ENCODE measurements at regions not wholly inside any gene's neighbourhood (a gene's known extent, or its start where the extent isn't known, plus 50 kb on each side); places are given as distances from the start of the nearest gene placed in this dataset.

- H3K79me2 ChIP-seq (ENCODE audit: insufficient read depth, low read length): no peaks in the 10 kb centered on the region
- TF ChIP-seq CTCF (conservative IDR thresholded peaks at IDR 0.05): no peak
- no CpG with 5 or more reads among the region's 3 CpGs for WGBS (ENCODE audit: extremely low coverage, insufficient read length, low lambda C conversion rate)
These were observed 57.8 kb downstream of the FOXA2 start for GRCh38 chr20:22526512-22527012.

More at GRCh38 chr20:22526512-22527012, 57.8 kb downstream of the FOXA2 start:
- Histone ChIP-seq H3K79me1 (ENCODE audit: insufficient read depth, low read depth, low read length, poor library complexity, severe bottlenecking) (no peaks in the 10 kb centered on the region), H3K9me3 (ENCODE audit: control insufficient read depth, low read depth, low read length) (no peaks in the 10 kb centered on the region), H4K8ac (replicated peaks; ENCODE audit: insufficient read length, low read depth, low read length) (no peak overlapping the region), H3K14ac (ENCODE audit: insufficient read depth, low read length) (no peak overlapping the region), H2BK12ac (ENCODE audit: insufficient read length, low read depth, low read length) (no peak overlapping the region), H3K27me3 (ENCODE audit: insufficient read depth, low read length) (no peaks in the 10 kb centered on the region), H2AFZ (ENCODE audit: low read length) (no peak overlapping the region), H2AK5ac (ENCODE audit: insufficient read length, low read length) (no peak overlapping the region), H4K5ac (ENCODE audit: insufficient read length, low read depth, low read length) (no peak overlapping the region), H3K18ac (ENCODE audit: insufficient read length, low read depth, low read length) (no peak overlapping the region), H2BK120ac (ENCODE audit: low read depth, low read length, poor library complexity, severe bottlenecking) (no peak overlapping the region), H2BK5ac (ENCODE audit: insufficient read length, low read length) (no peak overlapping the region), H3K23me2 (ENCODE audit: insufficient read length, low read depth, low read length, poor library complexity, severe bottlenecking) (no peaks in the 10 kb centered on the region), H2BK20ac (ENCODE audit: low read depth, low read length, poor library complexity, severe bottlenecking) (no peak overlapping the region), H3K27ac (ENCODE audit: insufficient read length, low read depth, low read length) (no peak overlapping the region), H3K23ac (ENCODE audit: insufficient read length, low read depth, low read length) (no peak overlapping the region), H3K4ac (ENCODE audit: low read depth, low read length) (no peak overlapping the region), H2BK15ac (ENCODE audit: low read depth, low read length) (no peak overlapping the region), H3K9ac (ENCODE audit: extremely low read depth, insufficient read length, low read length) (no peak overlapping the region), H3K56ac (ENCODE audit: insufficient read length, low read depth, low read length) (no peak overlapping the region), H4K91ac (ENCODE audit: insufficient read length, low read depth, low read length) (no peak overlapping the region), H4K20me1 (ENCODE audit: control insufficient read depth, insufficient read depth, insufficient read length) (no peaks in the 10 kb centered on the region), H3K4me2 (ENCODE audit: insufficient read depth, insufficient read length, low read length) (no peak overlapping the region), H3K4me1 (ENCODE audit: insufficient read depth, low read length) (peaks cover 9% of the 10 kb centered on the region), H3T11ph (ENCODE audit: low read length) (no peak overlapping the region)
- H3K27ac Mint-ChIP-seq: peak overlapping the region in 1 of 3 experiments; percentile 43; a peak in 2 of 7 replicates
- H3K4me1 Mint-ChIP-seq: peaks cover 26 to 27% of the 10 kb centered on the region in 2 experiments
- H3K4me3 Mint-ChIP-seq: no peak overlapping the region
- no peak for DNase-seq
- H3K9me3 Mint-ChIP-seq: no peaks in the 10 kb centered on the region
- no peaks in the 10 kb centered on the region; a peak in 1 of 7 replicates for H3K36me3 Mint-ChIP-seq (ENCODE audit: insufficient read depth in 1 of 3, low read depth in 3 of 3)
- H3K27me3 Mint-ChIP-seq (ENCODE audit: low read depth): peaks cover 39% of the 10 kb centered on the region

Data from H9 (cell line).